ENCODE measurements at regions not wholly inside any gene's neighbourhood (a gene's known extent, or its start where the extent isn't known, plus 50 kb on each side); places are given as distances from the start of the nearest gene placed in this dataset.

DNA sequence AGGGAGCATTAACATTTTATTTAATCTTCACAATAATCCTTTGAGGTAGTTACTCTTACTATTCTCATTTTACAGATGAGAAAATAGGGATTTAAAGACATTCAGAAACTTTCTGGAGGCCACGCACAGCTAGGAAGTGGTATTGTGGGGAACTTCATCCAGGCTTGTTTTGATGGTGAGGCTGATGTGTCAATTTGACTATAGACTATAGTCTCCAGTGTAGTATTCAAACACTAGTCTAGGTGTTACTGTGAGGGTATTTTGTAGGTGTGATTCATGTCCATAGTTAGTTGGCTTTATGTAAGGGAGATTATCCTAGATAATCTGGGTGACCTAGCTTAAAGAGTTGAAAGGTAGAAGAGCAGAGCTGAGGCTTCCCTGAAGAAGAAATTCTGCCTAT lies 54.1 kb upstream of the ELL2 start:
- DNase-seq, result no peak

DNA sequence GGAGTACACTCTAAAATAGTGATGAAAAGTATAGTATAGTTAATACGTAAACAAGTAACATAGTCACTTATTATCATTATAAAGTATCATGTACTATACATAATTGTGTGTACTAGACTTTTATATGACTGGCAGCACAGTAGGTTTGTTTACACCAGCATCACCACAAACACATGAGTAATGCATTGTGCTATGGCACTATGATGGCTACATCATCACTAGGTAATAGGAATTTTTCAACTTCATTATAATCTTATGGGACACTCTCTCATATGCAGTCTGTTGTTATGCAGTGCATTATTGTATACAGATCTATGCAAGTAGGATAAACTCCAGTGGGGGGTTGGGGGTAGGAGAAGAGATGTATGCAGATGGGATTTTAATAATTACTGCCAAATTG lies 52.7 kb upstream of the ELL2 start:
- DNase-seq, result no peak

DNA sequence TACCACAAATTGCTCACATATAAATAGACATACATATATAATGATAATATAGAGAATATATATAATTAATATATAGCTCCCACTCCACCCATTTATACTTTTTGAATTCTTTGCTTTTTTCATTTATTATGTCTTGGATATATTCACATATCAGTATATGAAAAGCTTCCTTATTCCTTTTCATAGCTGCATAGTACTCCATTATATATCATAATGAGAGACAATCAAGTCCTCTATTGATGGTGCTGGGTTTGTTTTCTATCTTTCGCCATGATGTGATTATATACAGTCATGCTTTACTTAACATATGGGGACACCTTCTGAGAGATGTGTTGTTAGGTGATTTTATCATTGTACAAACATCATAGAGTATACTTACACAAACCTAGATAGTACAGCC lies 51.6 kb upstream of the ELL2 start:
- no peak for DNase-seq

DNA sequence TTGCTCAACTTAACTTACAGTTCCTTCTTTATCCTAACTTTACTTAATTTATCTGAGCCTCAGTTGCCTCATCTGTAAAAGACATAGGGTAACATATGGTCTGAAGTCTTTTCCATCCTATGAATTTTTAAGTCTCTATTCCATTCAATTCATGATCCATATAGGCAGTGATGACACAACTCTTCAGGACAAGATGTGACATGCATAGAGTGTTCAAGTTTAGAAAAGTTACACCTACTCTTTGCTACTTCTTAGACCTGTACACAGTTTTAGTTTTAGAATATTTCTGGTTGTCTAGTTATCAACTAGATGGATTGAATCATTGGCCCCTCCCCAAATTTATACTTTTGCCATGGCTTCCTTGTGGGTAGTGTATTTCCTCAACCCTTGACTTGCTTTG lies 50.7 kb upstream of the ELL2 start:
- DNase-seq, result no peak

All from NCI-H510A treated with DMSO at 0.1 percent for 48 hours (cell line).